NCI-H524 treated with DMSO at 0.1 percent for 48 hours (cell line): ENCODE measurements at regions not wholly inside any gene's neighbourhood (a gene's known extent, or its start where the extent isn't known, plus 50 kb on each side); places are given as distances from the start of the nearest gene placed in this dataset.

ENCODE experiments used
- DNase-seq: peaks from one replicate; lab custom pipeline; 2025; lab: John Stamatoyannopoulos, UW

DNA sequence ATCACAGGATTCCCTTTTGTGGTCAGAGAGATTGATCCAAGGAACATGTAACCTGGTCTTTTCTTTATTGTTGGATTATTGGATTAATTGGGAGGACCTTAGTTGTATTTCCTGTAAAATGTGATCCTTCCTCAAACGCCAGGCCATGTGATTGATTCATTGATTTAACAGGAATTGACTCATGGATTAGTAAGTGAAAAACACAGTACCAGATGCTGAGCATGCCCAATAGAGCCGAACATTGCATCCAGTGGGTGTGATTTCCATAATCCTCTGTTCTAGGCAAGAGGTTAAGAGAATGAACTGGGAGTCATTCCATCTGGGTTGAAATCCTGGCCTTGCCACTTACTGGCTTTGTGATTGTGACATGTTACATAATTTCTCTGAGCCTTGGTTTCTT lies 522.3 kb downstream of the MAT2B start:
- DNase-seq: no peak

DNA sequence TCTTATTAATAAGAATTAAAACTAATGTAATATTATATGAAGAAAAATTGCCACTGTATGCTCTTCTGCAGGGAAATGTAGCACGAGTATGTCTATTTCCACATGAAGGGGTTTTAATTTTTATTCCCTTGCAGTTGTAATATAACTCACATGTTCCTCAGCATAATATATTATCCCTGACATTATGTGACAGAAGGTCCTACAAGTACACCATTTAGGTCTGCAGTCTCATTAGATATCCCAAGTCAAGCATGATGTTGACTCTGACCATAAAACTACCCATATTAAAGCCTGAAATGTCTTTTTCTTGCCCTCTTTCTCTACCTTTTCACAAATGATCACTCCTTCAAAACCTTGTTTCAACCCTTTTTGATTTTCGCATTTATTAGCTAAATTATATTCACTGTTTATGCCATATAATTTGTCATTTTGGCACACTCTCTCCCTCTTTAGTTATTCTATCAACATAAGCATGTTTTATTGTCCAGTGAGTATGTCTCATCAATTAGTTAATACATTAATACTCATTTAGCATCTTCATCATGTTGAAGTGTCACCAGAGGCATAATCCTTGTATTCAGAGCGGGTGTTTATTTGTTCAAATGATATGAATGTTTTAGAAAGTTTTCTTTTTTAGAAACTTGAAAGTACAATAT lies 532.8 kb downstream of the MAT2B start:
- no peak for DNase-seq

- DNase-seq: no peak
These were observed 535.7 kb downstream of the MAT2B start for GRCh38 chr5:164041105-164041504.

GRCh38 chr5:164048359-164048926 lies 543.0 kb downstream of the MAT2B start:
- no peak for DNase-seq

GRCh38 chr5:164051745-164052144 lies 546.3 kb downstream of the MAT2B start:
- DNase-seq: no peak

DNA sequence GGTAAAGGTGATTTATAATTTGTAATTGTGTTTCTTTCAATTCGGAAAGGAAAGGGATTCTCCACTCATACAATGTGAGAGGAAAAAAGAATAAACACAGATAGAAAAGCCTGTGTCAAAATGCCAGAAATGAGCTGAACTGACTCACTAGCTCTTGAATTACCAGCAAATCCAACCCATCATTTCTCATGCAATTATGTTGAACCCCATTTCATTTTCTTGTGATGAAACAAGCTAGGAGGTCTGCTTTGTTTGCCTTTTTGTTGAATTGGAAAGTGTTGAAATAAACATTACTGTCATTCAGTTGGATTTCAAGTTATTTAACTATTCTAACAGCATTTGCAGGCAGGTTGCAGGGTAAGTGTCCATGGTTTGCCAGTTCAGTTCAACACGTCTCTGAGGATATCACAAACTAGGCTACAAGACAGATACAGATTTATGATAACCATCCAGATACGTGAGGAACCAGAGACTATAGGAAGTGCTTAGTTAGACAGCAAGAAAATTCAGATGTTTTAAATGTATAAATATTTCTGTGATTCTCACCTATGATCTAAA lies 547.2 kb downstream of the MAT2B start:
- DNase-seq: no peak

GRCh38 chr5:164053123-164053522 lies 547.7 kb downstream of the MAT2B start:
- DNase-seq: no peak

GRCh38 chr5:164054461-164054860 lies 549.0 kb downstream of the MAT2B start:
- DNase-seq: no peak

DNA sequence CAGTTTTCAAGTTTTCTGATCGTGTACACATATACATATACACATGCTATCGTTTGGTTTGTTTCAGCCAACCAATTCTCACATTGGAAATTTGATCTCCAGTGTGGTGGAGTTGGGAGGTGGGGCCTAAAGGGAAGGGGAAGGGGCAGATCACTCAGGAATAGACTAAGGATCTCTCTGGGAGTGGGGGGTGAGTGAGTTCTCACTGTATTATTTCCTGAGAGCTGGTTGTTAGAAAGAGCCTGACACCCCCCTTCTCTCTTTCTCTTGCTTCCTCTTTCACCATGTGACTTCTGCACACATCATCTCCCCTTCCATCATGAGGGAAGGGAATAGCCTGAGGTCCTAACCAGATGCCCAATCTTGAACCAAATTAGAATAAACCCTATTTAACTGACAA lies 551.7 kb downstream of the MAT2B start:
- no peak for DNase-seq

- DNase-seq: no peak
These were observed 553.2 kb downstream of the MAT2B start for GRCh38 chr5:164058621-164059020.

- DNase-seq: no peak
These were observed 554.1 kb downstream of the MAT2B start for GRCh38 chr5:164059471-164059870.

DNA sequence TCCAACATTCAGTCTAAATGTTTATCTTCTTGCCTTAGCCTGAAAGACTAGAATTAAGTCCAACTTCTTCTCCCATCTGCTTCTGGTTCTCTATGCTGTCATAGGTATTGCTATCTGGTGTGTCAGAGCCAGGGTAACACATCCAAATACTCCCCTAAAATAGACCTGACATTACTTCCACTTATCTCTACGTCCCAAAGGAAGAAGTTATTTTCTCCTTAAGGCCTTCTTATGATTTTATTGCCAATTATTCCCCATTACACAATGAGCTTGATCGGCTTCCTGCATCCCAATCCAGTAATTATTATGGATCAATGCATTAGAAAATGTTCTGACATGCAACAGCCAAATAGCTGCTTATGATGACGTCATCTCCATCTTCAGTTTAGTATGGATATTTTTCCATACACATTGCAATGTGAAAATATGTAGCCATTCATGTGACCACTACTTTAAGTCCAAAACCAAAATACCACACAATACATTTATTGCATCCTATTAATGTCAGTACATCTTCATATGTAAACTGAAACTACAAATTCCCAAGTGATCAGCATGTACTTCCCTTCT lies 555.5 kb downstream of the MAT2B start:
- DNase-seq: no peak

GRCh38 chr5:164062304-164062703 lies 556.9 kb downstream of the MAT2B start:
- no peak for DNase-seq

- DNase-seq: no peak
These were observed 559.8 kb downstream of the MAT2B start for GRCh38 chr5:164065266-164065665.

GRCh38 chr5:164071671-164072070 lies 566.3 kb downstream of the MAT2B start:
- DNase-seq: no peak

- DNase-seq: no peak
These were observed 567.7 kb downstream of the MAT2B start for GRCh38 chr5:164073081-164073480.

GRCh38 chr5:164076556-164076955 lies 571.1 kb downstream of the MAT2B start:
- no peak for DNase-seq

DNA sequence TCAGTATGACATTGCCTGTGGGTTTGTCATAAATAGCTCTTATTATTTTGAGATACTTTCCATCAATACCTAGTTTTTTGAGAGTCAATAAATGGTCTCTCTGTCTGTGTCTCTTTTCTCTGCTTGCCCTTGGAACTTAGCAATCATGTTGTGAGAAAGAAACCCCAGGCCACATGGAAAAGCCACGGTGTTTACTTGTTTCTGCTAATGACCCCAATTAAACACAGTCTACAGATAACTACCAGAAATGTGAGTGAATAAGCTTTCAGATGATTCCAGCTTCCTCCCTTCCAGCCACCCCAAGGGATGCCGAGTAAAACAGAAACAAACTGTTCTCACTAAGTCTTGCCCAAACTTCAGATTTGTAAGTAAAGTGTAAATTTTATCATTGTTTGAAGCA lies 584.9 kb downstream of the MAT2B start:
- no peak for DNase-seq

- DNase-seq: no peak
These were observed 586.4 kb downstream of the MAT2B start for GRCh38 chr5:164091836-164092235.

DNA sequence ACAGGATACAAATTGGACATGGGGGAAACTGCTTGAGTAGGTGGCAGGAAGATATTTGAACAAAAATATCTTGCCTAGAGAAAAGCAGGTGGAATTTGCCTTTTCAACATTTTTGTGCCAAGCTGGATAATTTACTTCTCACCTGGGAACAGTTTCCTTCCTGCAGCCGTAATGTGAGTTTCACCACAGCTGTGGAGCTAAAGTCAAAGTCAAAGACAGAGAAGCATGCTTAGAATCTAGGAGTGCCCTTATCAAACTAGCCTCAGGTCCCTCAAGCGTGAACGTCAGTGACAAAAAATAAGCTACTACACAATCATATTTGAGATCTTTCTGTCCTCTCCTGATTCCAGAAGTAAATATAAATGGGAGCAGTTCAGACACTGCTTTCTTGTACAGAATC lies 588.9 kb downstream of the MAT2B start:
- no peak for DNase-seq

DNA sequence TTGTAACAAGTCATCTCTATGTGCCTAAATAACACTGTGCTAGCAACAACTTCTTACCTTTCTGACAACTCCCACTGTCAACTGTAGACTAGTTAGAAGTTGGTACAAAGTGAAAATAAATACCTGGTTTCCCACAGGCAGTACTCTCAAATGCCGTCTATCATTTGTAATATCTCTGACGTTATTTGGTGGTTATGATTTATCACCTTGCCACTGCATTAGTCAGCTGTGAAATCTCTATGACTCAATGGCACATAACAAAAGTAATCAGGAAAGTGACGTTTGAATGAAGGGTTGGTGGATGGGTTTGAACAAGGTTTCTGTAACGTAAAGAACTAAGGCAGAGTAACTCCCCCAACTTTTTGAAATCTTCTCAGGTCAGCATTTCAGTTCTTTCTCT lies 592.3 kb downstream of the MAT2B start:
- DNase-seq: no peak

DNA sequence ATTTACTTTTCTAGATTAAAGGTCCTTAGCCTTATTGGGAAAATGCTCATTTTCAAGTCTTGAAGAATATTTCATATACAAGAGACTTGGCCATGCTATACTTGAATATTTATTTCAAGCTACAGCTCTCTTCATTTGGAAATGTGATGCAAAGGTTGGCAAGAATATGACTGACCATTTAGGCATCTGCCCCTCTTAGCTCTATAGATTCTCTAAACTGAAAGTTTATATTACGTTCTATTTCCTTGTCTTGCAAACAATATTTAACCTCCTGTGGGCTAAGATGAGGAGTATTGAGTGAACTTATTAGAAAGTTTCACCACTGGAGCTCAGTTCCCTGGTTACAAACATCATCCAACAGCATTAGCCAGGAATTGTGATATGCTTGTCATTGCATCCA lies 593.1 kb downstream of the MAT2B start:
- DNase-seq: no peak

- DNase-seq: no peak
These were observed 593.6 kb downstream of the MAT2B start for GRCh38 chr5:164098979-164099378.

DNA sequence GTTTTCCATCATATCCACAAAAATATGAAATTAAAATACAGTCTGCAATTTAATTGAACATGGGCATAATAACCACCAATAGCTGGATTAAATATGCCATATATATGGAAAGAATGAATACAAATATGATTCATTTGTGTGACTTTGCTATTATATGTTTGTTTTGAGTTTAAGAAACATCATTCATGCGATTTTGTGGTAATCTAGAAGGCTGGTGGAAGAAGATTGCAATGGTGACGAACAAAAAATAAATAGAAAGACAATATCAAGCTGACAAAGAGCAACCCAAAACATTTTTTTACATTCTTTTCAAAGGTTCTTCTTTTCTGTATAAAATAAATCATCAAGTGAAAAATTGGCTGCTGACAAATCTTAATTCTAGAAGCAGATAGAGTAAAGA lies 610.0 kb downstream of the MAT2B start:
- DNase-seq: no peak
